AG04450 (cell line): ENCODE measurements at regions not wholly inside any gene's neighbourhood (a gene's known extent, or its start where the extent isn't known, plus 50 kb on each side); places are given as distances from the start of the nearest gene placed in this dataset.

ENCODE experiments used
- CTCF ChIA-PET: fragments of 300-600, 350-600 bp; formaldehyde crosslinking; extraction: SDS; loops from one replicate; lab custom pipeline; 2022; ENCODE audit warnings: antibody characterized with exemption, inconsistent platforms; lab: Charles Lee
- POLR2A ChIA-PET: fragments of 350-600 bp; formaldehyde crosslinking; extraction: SDS; loops from one replicate; lab custom pipeline; 2021; ENCODE audit warnings: antibody characterized with exemption, inconsistent platforms; lab: Yijun Ruan, JAX
- DNase-seq: peaks from one replicate; pipeline ENCODE4 v3.0.0-alpha.2; 2011; ENCODE audit warnings: low read depth, low spot score
- H3K27ac ChIP-seq: one replicate; pipeline ENCODE4 v1.5.1; 2012; ENCODE audit warnings: low read depth, low read length, control low read depth
- H3K27me3 ChIP-seq: one replicate; pipeline ENCODE4 v1.6.0; 2012; ENCODE audit warnings: low read length; ENCODE audit not compliant: control insufficient read depth, insufficient read depth
- H3K4me3 ChIP-seq: 2 replicates; pipeline ENCODE4 v1.5.1; 2011; ENCODE audit warnings: mild to moderate bottlenecking, low read depth, low read length, control low read depth
- H3K9me3 ChIP-seq: 2 replicates; pipeline ENCODE4 v1.5.1; 2012; ENCODE audit warnings: low read length; ENCODE audit not compliant: control insufficient read depth, insufficient read depth
- CTCF ChIP-seq: IDR thresholded peaks from 2 replicates; pipeline ENCODE4 v1.5.1; 2011; ENCODE audit warnings: low read depth, low read length, control low read depth, inconsistent platforms

DNA sequence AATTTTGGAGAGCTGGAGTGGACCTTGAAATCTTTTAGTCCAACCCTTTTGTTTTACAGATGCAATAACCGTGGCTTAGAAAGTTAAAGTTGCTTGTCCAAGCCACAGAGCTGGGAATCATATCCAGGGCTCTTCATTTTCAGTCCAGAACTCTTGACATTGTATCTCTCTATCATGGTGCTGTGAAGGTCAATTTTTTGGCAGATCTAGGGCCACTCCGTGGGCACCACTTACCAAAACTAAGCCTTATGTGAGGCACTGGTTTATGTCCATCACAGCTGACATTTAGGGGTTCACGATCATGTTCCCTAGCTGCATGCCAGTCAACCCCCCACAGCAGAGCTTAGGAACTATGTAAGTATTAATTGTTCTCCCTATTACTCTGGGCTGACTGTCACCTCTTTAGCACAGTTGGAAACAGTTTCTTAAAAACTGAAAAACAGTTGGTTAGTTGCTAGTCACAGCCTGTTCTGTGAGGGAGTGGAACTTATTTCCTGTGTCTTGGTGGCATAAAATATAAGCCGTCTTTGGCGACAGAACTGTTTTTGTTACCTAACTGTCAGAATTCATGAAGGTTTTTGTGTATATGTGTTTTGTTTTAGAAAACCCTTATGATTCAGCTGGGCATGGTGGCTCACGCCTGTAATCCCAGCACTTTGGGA, 189.6 kb upstream of the UMPS start:
- no peak overlapping the region for H3K27ac ChIP-seq
- CTCF ChIA-PET, result no interaction called here
- POLR2A ChIA-PET, result no interaction called here
- no peak for DNase-seq
- H3K9me3 ChIP-seq, result no peaks in the 10 kb centered on the region
- no peak overlapping the region for H3K4me3 ChIP-seq
- TF ChIP-seq CTCF, result no peak
- peaks cover 27% of the 10 kb centered on the region for H3K27me3 ChIP-seq

- CTCF ChIA-PET, result interaction anchor here (0.7 to 1.4 kb wide), 4 partner anchors 8 to 564 kb away, joined by 3 to 5 read pairs (median 4); no protein-coding TSS in a partner anchor
- no peak for TF ChIP-seq CTCF
- POLR2A ChIA-PET, result no interaction called here
- H3K9me3 ChIP-seq, result no peaks in the 10 kb centered on the region
- no peak overlapping the region for H3K4me3 ChIP-seq
- peaks cover 27% of the 10 kb centered on the region for H3K27me3 ChIP-seq
- DNase-seq, result no peak
- no peak overlapping the region for H3K27ac ChIP-seq
These were observed 187.9 kb upstream of the UMPS start for GRCh38 chr3:124542214-124542869.

GRCh38 chr3:124545891-124546290, 184.4 kb upstream of the UMPS start:
- no peak overlapping the region for H3K4me3 ChIP-seq
- ChIA-PET CTCF (interaction anchor here (6.6 kb wide), 1 partner anchor 194 kb away, joined by 50 read pairs; no protein-coding TSS in a partner anchor), POLR2A (no interaction called here)
- no peak for DNase-seq
- H3K27ac ChIP-seq, result no peak overlapping the region
- H3K27me3 ChIP-seq, result peaks cover 12% of the 10 kb centered on the region
- H3K9me3 ChIP-seq, result no peaks in the 10 kb centered on the region
- no peak for TF ChIP-seq CTCF

DNA sequence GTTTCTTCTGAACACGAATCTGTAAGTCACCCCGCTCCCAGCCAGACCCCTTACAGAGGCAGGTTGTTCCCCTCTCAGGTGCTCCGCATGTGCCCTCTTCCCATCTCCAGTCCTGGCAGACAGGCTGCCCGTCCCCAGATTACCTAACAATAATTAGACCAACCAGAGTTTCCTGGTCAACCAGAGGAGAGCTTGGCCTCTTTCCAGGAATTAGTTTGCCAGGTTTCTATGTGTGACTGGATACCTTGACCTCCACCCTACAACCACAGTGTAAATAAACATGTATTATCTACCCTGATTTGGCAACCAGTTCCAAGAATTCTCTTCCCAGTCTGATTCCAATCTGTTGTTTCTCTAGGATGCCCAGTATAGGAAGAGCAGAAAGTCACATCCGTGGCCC, 178.0 kb upstream of the UMPS start:
- no peak for TF ChIP-seq CTCF
- Histone ChIP-seq H3K27ac (no peak overlapping the region), H3K9me3 (no peaks in the 10 kb centered on the region; the same call in 1 of the 2 replicates), H3K4me3 (no peak overlapping the region), H3K27me3 (peaks cover 8% of the 10 kb centered on the region)
- no peak for DNase-seq
- ChIA-PET CTCF (interaction anchor here (0.6 to 6.6 kb wide), 5 partner anchors 8 to 200 kb away, joined by 3 to 50 read pairs (median 5); no protein-coding TSS in a partner anchor), POLR2A (no interaction called here)

- TF ChIP-seq CTCF, result no peak
- H3K4me3 ChIP-seq, result no peak overlapping the region
- no peaks in the 10 kb centered on the region; the same call in 1 of the 2 replicates for H3K9me3 ChIP-seq
- DNase-seq, result no peak
- POLR2A ChIA-PET, result no interaction called here
- H3K27ac ChIP-seq, result no peak overlapping the region
- CTCF ChIA-PET, result interaction anchor here (1.2 to 2.0 kb wide), 2 partner anchors 67 to 202 kb away, joined by 5 to 8 read pairs; no protein-coding TSS in a partner anchor
- peaks cover 8% of the 10 kb centered on the region for H3K27me3 ChIP-seq
These were observed 177.1 kb upstream of the UMPS start for GRCh38 chr3:124553178-124553577.
